ENCODE measurements at regions not wholly inside any gene's neighbourhood (a gene's known extent, or its start where the extent isn't known, plus 50 kb on each side); places are given as distances from the start of the nearest gene placed in this dataset.

GRCh38 chr11:112901924-112902323, 59.3 kb upstream of the NCAM1 start:
- TF ChIP-seq, protein P1, sequence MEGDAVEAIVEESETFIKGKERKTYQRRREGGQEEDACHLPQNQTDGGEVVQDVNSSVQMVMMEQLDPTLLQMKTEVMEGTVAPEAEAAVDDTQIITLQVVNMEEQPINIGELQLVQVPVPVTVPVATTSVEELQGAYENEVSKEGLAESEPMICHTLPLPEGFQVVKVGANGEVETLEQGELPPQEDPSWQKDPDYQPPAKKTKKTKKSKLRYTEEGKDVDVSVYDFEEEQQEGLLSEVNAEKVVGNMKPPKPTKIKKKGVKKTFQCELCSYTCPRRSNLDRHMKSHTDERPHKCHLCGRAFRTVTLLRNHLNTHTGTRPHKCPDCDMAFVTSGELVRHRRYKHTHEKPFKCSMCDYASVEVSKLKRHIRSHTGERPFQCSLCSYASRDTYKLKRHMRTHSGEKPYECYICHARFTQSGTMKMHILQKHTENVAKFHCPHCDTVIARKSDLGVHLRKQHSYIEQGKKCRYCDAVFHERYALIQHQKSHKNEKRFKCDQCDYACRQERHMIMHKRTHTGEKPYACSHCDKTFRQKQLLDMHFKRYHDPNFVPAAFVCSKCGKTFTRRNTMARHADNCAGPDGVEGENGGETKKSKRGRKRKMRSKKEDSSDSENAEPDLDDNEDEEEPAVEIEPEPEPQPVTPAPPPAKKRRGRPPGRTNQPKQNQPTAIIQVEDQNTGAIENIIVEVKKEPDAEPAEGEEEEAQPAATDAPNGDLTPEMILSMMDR (IDR thresholded peaks at IDR 0.05; ENCODE audit: low read depth, low read length, poor library complexity, severe bottlenecking), result no peak
- TF ChIP-seq EZH2phosphoT487 (IDR thresholded peaks at IDR 0.05; ENCODE audit: borderline replicate concordance, low read length), result no peak

Measured in DOHH2 (cell line).